ENCODE measurements at regions not wholly inside any gene's neighbourhood (a gene's known extent, or its start where the extent isn't known, plus 50 kb on each side); places are given as distances from the start of the nearest gene placed in this dataset.

GRCh38 chr20:7624886-7625285 lies 315.4 kb downstream of the HAO1 start:
- no peak for DNase-seq (ENCODE audit: low read depth)
- H3K4me3 ChIP-seq (ENCODE audit: low read depth, low read length): no peak overlapping the region
- TF ChIP-seq CTCF (IDR thresholded peaks at IDR 0.05; ENCODE audit: low read depth, low read length, missing control alignments): no peak

- H3K4me3 ChIP-seq (ENCODE audit: low read depth, low read length): no peak overlapping the region
- TF ChIP-seq CTCF (IDR thresholded peaks at IDR 0.05; ENCODE audit: low read depth, low read length, missing control alignments): no peak
- no peak for DNase-seq (ENCODE audit: low read depth)
These were observed 312.3 kb downstream of the HAO1 start for GRCh38 chr20:7627734-7628663.

- no peak overlapping the region for H3K4me3 ChIP-seq (ENCODE audit: low read depth, low read length)
- no peak for DNase-seq (ENCODE audit: low read depth)
- no peak for TF ChIP-seq CTCF (IDR thresholded peaks at IDR 0.05; ENCODE audit: low read depth, low read length, missing control alignments)
These were observed 310.4 kb downstream of the HAO1 start for GRCh38 chr20:7629880-7630279.

GRCh38 chr20:7637184-7637583 lies 303.1 kb downstream of the HAO1 start:
- no peak for DNase-seq (ENCODE audit: low read depth)
- TF ChIP-seq CTCF (IDR thresholded peaks at IDR 0.05; ENCODE audit: low read depth, low read length, missing control alignments): no peak
- H3K4me3 ChIP-seq (ENCODE audit: low read depth, low read length): no peak overlapping the region

- TF ChIP-seq CTCF (IDR thresholded peaks at IDR 0.05; ENCODE audit: low read depth, low read length, missing control alignments): no peak
- no peak overlapping the region for H3K4me3 ChIP-seq (ENCODE audit: low read depth, low read length)
- no peak for DNase-seq (ENCODE audit: low read depth)
These were observed 290.0 kb downstream of the HAO1 start for GRCh38 chr20:7650086-7650879.

GRCh38 chr20:7654231-7654630 lies 286.0 kb downstream of the HAO1 start:
- no peak for DNase-seq (ENCODE audit: low read depth)
- no peak overlapping the region for H3K4me3 ChIP-seq (ENCODE audit: low read depth, low read length)
- no peak for TF ChIP-seq CTCF (IDR thresholded peaks at IDR 0.05; ENCODE audit: low read depth, low read length, missing control alignments)
